ENCODE measurements at regions not wholly inside any gene's neighbourhood (a gene's known extent, or its start where the extent isn't known, plus 50 kb on each side); places are given as distances from the start of the nearest gene placed in this dataset.

DNA sequence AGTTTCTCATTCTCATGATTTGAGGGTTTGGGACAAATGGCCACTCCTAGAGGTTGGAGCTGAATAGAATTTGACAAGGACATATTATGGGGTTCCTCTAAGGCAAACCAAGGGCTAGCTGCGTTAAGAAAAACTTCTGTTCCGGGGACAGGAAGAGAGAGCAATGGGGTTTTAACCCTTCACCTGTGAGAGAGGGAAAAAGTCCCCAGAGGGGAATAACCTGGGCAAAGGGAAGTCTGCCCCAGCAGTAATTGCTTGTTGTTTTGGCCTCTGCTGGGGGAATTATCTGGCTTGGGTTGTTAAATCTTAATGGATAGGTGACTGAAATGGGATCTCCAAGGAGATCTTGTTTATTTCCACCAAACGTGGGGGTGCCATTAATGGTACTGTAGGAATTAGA lies 110.1 kb upstream of the MOCS2 start:
- no peak overlapping the region for H3K4me2 ChIP-seq (ENCODE audit: low read length)
- H3K9ac ChIP-seq (ENCODE audit: low read depth, low read length), result no peak overlapping the region
- no peaks in the 10 kb centered on the region for H3K4me1 ChIP-seq (ENCODE audit: control insufficient read depth, insufficient read depth, low read length)
- H3K9me3 ChIP-seq (replicated peaks; ENCODE audit: low read length), result no peaks in the 10 kb centered on the region
- H3K4me3 ChIP-seq (ENCODE audit: low read length), result no peak overlapping the region
- H3K27me3 ChIP-seq (ENCODE audit: control insufficient read depth, insufficient read depth, low read length), result no peaks in the 10 kb centered on the region
- no peaks in the 10 kb centered on the region for H3K36me3 ChIP-seq (ENCODE audit: insufficient read depth, low read length)

DNA sequence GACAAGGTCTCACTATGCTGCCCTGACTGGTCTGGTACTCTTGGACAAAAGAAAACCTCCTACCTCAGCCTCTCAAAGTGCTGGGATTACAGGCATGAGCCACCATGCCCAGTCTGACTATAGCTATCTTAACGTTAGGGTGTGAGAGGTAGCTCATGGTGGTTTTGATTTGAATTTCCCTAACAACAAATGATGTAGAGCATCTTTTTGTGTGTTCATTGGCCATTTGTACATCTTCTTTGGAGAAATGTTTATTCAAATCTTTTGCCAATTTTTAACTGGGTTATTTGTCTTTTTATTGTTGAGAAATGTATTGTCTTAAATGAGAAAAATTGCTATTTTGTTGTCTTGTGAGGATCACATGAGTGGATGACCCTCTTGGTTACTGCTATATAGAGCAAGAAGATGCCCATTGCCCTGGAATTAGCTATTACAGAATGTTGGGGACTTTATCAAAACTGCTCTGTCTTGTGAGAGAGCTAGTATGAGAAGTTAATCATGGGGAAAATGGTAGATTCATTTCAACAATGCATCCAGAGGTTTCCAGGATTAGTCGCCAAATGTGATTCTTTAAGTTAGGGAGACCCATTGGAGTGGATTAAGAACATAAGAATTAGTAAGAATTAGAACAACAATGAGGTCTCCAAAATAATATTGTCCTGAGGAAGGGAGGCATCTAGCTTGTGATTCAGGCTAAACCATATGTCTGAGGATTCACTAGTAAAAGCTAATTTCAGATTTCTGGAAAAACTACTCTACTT lies 124.3 kb upstream of the MOCS2 start:
- Histone ChIP-seq H3K4me1 (ENCODE audit: control insufficient read depth, insufficient read depth, low read length) (no peaks in the 10 kb centered on the region), H3K4me3 (ENCODE audit: low read length) (no peak overlapping the region), H3K27me3 (ENCODE audit: control insufficient read depth, insufficient read depth, low read length) (no peaks in the 10 kb centered on the region), H3K4me2 (ENCODE audit: low read length) (no peak overlapping the region), H3K9ac (ENCODE audit: low read depth, low read length) (no peak overlapping the region), H3K36me3 (ENCODE audit: insufficient read depth, low read length) (no peaks in the 10 kb centered on the region), H3K9me3 (replicated peaks; ENCODE audit: low read length) (no peaks in the 10 kb centered on the region)

DNA sequence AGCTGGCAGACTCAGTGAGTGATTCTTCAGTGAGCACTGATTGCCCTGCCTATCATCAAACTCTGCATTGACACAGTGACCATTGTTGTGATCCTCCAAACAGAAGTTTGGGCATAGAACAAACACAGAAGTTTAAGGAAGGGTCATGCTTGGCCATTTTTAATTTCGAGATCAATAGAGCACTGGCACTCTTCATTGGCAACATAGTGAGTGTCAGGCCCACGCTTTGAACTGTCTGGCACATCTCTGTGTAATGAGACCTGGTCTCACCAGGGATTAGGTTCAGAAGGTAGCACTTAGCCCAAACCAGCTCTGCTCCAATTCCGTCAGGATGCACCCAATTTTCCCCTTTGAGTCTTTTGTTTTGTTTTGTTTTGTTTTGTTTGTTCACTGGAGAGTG lies 127.1 kb upstream of the MOCS2 start:
- Histone ChIP-seq H3K27me3 (ENCODE audit: control insufficient read depth, insufficient read depth, low read length) (no peaks in the 10 kb centered on the region), H3K4me3 (ENCODE audit: low read length) (no peak overlapping the region), H3K4me2 (ENCODE audit: low read length) (no peak overlapping the region), H3K36me3 (ENCODE audit: insufficient read depth, low read length) (no peaks in the 10 kb centered on the region), H3K4me1 (ENCODE audit: control insufficient read depth, insufficient read depth, low read length) (peaks cover 5% of the 10 kb centered on the region), H3K9ac (ENCODE audit: low read depth, low read length) (no peak overlapping the region), H3K9me3 (replicated peaks; ENCODE audit: low read length) (no peaks in the 10 kb centered on the region)

DNA sequence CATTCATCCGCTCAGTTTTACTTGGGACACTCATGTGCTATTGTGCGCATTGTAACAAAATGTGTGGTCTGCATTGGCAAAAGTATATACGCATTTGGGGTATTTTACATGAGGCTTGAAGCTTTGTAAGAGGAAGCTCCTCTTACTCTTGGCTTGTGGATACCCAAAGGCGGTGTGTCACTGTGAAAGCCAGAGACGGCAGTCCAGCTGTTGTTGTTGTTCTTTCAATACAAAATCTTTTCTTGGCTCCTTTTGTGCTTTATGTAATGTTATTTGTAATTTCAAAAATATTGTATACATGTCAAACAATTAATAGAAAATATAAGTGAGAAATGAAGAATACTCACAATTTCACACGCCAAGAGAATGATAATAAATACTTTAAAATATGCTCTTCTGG lies 128.3 kb upstream of the MOCS2 start:
- no peak overlapping the region for H3K4me3 ChIP-seq (ENCODE audit: low read length)
- no peaks in the 10 kb centered on the region for H3K36me3 ChIP-seq (ENCODE audit: insufficient read depth, low read length)
- H3K27me3 ChIP-seq (ENCODE audit: control insufficient read depth, insufficient read depth, low read length), result no peaks in the 10 kb centered on the region
- H3K4me1 ChIP-seq (ENCODE audit: control insufficient read depth, insufficient read depth, low read length), result peaks cover 5% of the 10 kb centered on the region
- no peaks in the 10 kb centered on the region for H3K9me3 ChIP-seq (replicated peaks; ENCODE audit: low read length)
- no peak overlapping the region for H3K4me2 ChIP-seq (ENCODE audit: low read length)
- no peak overlapping the region for H3K9ac ChIP-seq (ENCODE audit: low read depth, low read length)

DNA sequence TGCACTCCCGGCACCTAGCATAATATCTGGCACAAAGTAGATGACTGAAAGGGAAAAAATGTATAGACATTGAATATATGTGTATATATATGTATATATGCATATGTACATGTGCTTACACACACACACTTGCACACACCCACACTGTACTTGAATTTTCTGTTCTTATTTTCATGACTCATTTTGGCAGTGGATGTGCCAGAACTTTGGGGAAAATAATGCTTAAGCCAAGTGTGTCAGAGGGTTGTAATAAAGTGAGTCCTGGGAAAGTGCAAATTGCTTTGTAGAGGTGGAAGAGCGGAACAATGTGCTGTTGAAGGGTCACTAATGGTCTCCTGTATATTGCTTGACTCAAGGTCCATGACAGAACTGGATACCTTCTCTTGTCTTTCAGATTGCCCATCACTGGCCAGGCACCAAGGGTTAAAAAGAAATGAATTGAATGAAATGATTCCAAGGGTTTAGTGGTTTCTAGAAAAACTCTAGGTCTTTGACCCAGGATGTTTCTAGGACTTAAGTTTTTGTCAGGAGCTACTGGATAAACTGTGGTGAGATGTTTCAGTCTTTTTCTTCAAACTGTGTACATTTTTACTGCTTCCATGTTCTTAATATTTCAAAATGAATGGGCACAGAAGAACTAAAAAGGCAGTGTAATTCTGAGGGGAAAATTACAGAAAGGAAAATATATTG lies 129.9 kb upstream of the MOCS2 start:
- no peak overlapping the region for H3K4me3 ChIP-seq (ENCODE audit: low read length)
- H3K27me3 ChIP-seq (ENCODE audit: control insufficient read depth, insufficient read depth, low read length), result no peaks in the 10 kb centered on the region
- peaks cover 5% of the 10 kb centered on the region for H3K4me1 ChIP-seq (ENCODE audit: control insufficient read depth, insufficient read depth, low read length)
- H3K4me2 ChIP-seq (ENCODE audit: low read length), result no peak overlapping the region
- H3K9me3 ChIP-seq (replicated peaks; ENCODE audit: low read length), result no peaks in the 10 kb centered on the region
- no peaks in the 10 kb centered on the region for H3K36me3 ChIP-seq (ENCODE audit: insufficient read depth, low read length)
- H3K9ac ChIP-seq (ENCODE audit: low read depth, low read length), result no peak overlapping the region

DNA sequence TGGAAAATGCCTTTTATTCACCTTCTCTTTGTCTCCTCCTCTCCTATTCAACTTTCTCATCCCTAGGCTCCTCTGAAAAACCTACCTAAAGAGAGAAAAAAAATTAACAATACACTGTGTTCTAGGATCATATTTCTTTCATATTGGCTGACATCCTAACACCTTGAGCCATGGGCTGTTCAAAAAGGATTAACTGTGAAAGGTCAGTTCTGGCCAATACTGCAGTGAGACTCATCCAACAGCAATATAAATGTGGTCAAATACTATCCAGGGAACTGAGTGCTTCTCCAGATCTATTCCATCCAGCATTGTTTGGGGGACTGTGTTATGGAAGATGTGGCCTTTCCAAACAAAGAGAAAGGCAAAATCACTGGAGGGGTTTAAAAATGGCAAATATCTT lies 131.1 kb upstream of the MOCS2 start:
- peaks cover 12% of the 10 kb centered on the region for H3K4me1 ChIP-seq (ENCODE audit: control insufficient read depth, insufficient read depth, low read length)
- no peak overlapping the region for H3K4me3 ChIP-seq (ENCODE audit: low read length)
- H3K36me3 ChIP-seq (ENCODE audit: insufficient read depth, low read length), result no peaks in the 10 kb centered on the region
- H3K27me3 ChIP-seq (ENCODE audit: control insufficient read depth, insufficient read depth, low read length), result no peaks in the 10 kb centered on the region
- H3K9ac ChIP-seq (ENCODE audit: low read depth, low read length), result no peak overlapping the region
- H3K4me2 ChIP-seq (ENCODE audit: low read length), result no peak overlapping the region
- H3K9me3 ChIP-seq (replicated peaks; ENCODE audit: low read length), result no peaks in the 10 kb centered on the region

DNA sequence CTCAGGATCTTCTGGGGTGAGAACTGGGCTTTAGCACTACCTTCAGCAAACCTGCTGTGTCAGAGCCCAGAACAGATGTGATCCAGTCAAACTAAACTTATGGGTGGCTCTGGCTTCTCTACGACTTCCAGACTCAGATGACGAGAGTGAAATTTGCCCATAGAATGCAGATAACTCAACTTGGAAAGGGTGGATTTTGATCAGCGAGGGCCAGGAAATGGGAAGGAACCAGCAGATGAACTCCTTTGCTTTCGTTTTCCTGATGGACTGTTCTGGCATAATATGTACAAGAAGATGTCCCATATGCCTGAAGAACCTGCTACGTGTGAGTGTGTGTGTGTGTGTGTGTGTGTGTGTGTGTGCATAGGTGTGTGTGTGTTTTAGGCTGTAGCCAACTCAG lies 132.0 kb upstream of the MOCS2 start:
- Histone ChIP-seq H3K36me3 (ENCODE audit: insufficient read depth, low read length) (no peaks in the 10 kb centered on the region), H3K27me3 (ENCODE audit: control insufficient read depth, insufficient read depth, low read length) (no peaks in the 10 kb centered on the region), H3K9ac (ENCODE audit: low read depth, low read length) (no peak overlapping the region), H3K4me1 (ENCODE audit: control insufficient read depth, insufficient read depth, low read length) (peaks cover 21% of the 10 kb centered on the region), H3K4me3 (ENCODE audit: low read length) (no peak overlapping the region), H3K9me3 (replicated peaks; ENCODE audit: low read length) (no peaks in the 10 kb centered on the region), H3K4me2 (ENCODE audit: low read length) (no peak overlapping the region)

DNA sequence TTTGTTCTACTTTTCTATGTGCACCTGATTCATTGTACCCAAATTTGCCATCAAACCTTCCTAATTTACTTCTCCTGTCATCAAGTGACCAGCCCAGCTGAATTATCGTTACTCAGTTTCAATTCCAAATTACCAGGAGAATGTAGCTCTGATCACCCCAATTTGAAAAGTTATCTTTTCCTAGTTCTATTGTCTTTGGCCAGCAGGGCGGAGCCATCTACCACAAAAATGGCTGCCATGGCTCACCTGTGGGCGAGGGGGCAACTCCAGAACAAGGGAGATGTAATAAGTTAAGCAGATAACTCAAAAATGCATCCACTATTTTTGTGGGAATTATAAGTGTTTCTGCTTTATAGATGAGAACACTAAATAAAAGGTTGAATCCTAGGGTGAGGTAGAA lies 133.8 kb upstream of the MOCS2 start:
- no peaks in the 10 kb centered on the region for H3K36me3 ChIP-seq (ENCODE audit: insufficient read depth, low read length)
- H3K27me3 ChIP-seq (ENCODE audit: control insufficient read depth, insufficient read depth, low read length), result no peaks in the 10 kb centered on the region
- no peak overlapping the region for H3K4me3 ChIP-seq (ENCODE audit: low read length)
- H3K9ac ChIP-seq (ENCODE audit: low read depth, low read length), result no peak overlapping the region
- H3K4me2 ChIP-seq (ENCODE audit: low read length), result no peak overlapping the region
- no peaks in the 10 kb centered on the region for H3K9me3 ChIP-seq (replicated peaks; ENCODE audit: low read length)
- H3K4me1 ChIP-seq (ENCODE audit: control insufficient read depth, insufficient read depth, low read length), result peaks cover 26% of the 10 kb centered on the region

DNA sequence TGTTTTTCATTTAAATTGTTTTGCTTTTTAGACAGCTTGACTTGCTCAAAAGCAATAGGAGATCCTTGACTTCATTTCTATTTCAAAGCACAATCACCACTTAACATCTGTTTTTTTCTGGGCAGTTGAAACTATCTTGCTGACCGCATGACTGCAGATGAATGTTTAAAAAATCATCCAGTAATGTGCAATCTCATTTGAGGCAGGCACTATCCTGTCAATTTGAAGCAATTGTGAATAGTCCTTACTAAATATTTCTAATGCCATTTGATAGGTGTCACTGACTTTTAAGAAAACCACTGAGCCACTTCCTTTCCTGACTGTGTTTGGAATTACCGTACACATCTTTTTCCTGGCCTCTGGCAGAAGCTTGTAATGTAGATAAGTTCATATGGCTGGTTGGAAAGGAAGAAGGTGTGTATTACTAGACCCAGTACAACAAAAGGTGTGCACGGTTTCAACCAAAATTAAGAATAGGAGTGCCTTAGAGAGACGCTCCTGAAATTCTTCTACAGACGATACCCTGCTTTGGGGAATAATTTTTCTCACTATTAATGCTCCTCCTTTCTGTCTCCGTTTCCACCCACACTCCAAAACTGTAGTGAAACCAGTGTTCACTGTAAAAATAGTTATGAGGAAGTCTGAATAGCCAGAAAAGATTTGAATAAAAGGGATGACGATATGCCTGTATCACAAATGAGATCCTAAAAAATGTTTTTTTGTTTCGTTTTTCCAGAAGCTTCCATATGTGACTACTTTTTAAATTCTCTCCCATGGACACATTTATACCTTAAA lies 136.7 kb upstream of the MOCS2 start:
- H3K4me3 ChIP-seq (ENCODE audit: low read length), result peak overlapping the region; percentile 11
- H3K4me2 ChIP-seq (ENCODE audit: low read length), result peak overlapping the region; percentile 70
- no peaks in the 10 kb centered on the region for H3K9me3 ChIP-seq (replicated peaks; ENCODE audit: low read length)
- peaks cover 41% of the 10 kb centered on the region for H3K4me1 ChIP-seq (ENCODE audit: control insufficient read depth, insufficient read depth, low read length)
- no peaks in the 10 kb centered on the region for H3K27me3 ChIP-seq (ENCODE audit: control insufficient read depth, insufficient read depth, low read length)
- no peaks in the 10 kb centered on the region for H3K36me3 ChIP-seq (ENCODE audit: insufficient read depth, low read length)
- peak overlapping the region; percentile 43 for H3K9ac ChIP-seq (ENCODE audit: low read depth, low read length)

DNA sequence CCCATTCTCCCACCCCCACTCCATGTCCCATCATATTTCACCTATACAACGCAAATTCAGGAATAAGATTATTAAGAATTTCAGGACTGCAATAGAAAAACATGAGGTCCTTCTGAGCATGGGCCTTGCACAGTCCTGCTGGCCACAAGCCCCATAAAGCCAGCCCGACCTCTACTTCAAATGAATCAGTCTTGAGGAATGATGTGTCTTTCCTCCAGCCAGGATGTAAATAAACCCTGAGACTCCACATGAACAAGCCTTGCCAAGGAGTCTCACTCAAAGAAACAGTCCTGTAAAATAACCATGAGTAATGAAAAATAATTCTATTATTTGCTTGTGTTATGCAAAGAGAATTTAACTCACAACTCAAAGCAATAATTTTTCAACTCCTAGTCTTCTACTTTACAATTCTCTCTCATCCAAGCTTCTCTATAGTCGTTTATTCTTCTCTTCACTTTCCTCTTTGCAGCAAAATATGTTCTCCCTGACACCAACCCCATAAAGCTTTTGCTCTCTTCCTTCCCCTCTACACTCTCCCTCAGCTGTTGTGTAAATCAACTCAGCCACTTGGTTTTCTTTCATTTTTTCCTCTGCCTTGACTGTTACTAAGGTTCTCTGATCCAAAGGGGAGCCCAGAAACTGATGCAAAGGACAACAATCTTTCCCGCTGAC lies 140.1 kb upstream of the MOCS2 start:
- peak overlapping the region; percentile 50 for H3K4me2 ChIP-seq (ENCODE audit: low read length)
- H3K27me3 ChIP-seq (ENCODE audit: control insufficient read depth, insufficient read depth, low read length), result no peaks in the 10 kb centered on the region
- no peaks in the 10 kb centered on the region for H3K36me3 ChIP-seq (ENCODE audit: insufficient read depth, low read length)
- H3K4me1 ChIP-seq (ENCODE audit: control insufficient read depth, insufficient read depth, low read length), result peaks cover 48% of the 10 kb centered on the region
- peak overlapping the region; percentile 41 for H3K9ac ChIP-seq (ENCODE audit: low read depth, low read length)
- peak overlapping the region; percentile 22 for H3K4me3 ChIP-seq (ENCODE audit: low read length)
- no peaks in the 10 kb centered on the region for H3K9me3 ChIP-seq (replicated peaks; ENCODE audit: low read length)

DNA sequence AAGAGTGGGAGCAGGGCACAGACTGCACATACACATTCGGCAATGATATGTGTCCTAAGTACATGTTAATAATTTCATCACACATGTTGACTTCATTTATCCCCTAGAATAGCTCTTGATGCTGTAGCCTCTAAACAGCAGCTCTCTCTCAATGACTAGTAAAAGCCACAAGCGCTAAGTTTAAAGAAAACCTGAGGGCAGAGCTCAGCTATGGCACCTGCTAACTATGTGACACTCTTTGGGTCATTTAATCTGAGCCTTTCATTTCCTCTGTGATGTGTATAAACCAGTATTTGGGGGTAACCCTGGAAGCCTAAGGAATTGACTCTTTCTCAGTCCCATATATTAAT lies 140.6 kb upstream of the MOCS2 start:
- peak overlapping the region; percentile 6 for H3K4me3 ChIP-seq (ENCODE audit: low read length)
- no peaks in the 10 kb centered on the region for H3K9me3 ChIP-seq (replicated peaks; ENCODE audit: low read length)
- H3K4me2 ChIP-seq (ENCODE audit: low read length), result peak overlapping the region; percentile 50
- H3K27me3 ChIP-seq (ENCODE audit: control insufficient read depth, insufficient read depth, low read length), result no peaks in the 10 kb centered on the region
- no peaks in the 10 kb centered on the region for H3K36me3 ChIP-seq (ENCODE audit: insufficient read depth, low read length)
- H3K4me1 ChIP-seq (ENCODE audit: control insufficient read depth, insufficient read depth, low read length), result peaks cover 45% of the 10 kb centered on the region
- H3K9ac ChIP-seq (ENCODE audit: low read depth, low read length), result peak overlapping the region; percentile 41

Data from skeletal muscle satellite cell (primary cell).